Loucy (cell line): ENCODE measurements at regions not wholly inside any gene's neighbourhood (a gene's known extent, or its start where the extent isn't known, plus 50 kb on each side); places are given as distances from the start of the nearest gene placed in this dataset.

Source experiments
- H2AFZ ChIP-seq: fragments of 200-600 bp; sonication (generic); 2 replicates; pipeline ENCODE4 v1.6.0; 2016; ENCODE audit warnings: antibody characterized with exemption, mild to moderate bottlenecking, low read length, moderate library complexity
- H3F3A ChIP-seq: fragments of 200-600 bp; 2 replicates; pipeline ENCODE4 v1.6.0; 2016; ENCODE audit warnings: antibody characterized with exemption, low read depth, mild to moderate bottlenecking
- H3K27me3 ChIP-seq: fragments of 200-600 bp; sonication (generic); 2 replicates; pipeline ENCODE4 v1.6.1; 2014; ENCODE audit warnings: low read length, mild to moderate bottlenecking; ENCODE audit not compliant: insufficient read depth, poor library complexity, severe bottlenecking
- H3K36me3 ChIP-seq: fragments of 200-600 bp; sonication (generic); 2 replicates; pipeline ENCODE4 v1.6.1; 2016; ENCODE audit warnings: low read length; ENCODE audit not compliant: insufficient read depth
- H3K4me1 ChIP-seq: fragments of 200-600 bp; sonication (generic); 2 replicates; pipeline ENCODE4 v1.5.1; 2014; ENCODE audit warnings: low read length, mild to moderate bottlenecking; ENCODE audit not compliant: insufficient read depth, poor library complexity, severe bottlenecking
- H3K4me2 ChIP-seq: fragments of 200-600 bp; sonication (generic); 2 replicates; pipeline ENCODE4 v1.6.0; 2014; ENCODE audit warnings: antibody characterized with exemption, low read length, low read depth, mild to moderate bottlenecking; ENCODE audit not compliant: poor library complexity, severe bottlenecking
- H3K4me3 ChIP-seq: fragments of 200-600 bp; sonication (generic); 2 replicates; pipeline ENCODE4 v1.5.1; 2014; ENCODE audit warnings: low read length, mild to moderate bottlenecking, mixed read lengths; ENCODE audit not compliant: poor library complexity, severe bottlenecking
- H3K79me2 ChIP-seq: fragments of 200-600 bp; sonication (generic); 2 replicates; pipeline ENCODE4 v1.6.1; 2014; ENCODE audit warnings: low read length; ENCODE audit not compliant: insufficient read depth
- H3K9ac ChIP-seq: fragments of 200-600 bp; sonication (generic); 2 replicates; pipeline ENCODE4 v1.6.0; 2014; ENCODE audit warnings: mild to moderate bottlenecking, low read depth, low read length, moderate library complexity; ENCODE audit not compliant: poor library complexity, severe bottlenecking
- H3K9me2 ChIP-seq: fragments of 200-600 bp; sonication (generic); replicated peaks from 2 replicates; pipeline ENCODE4 v1.6.1; 2016; ENCODE audit warnings: low read depth, low read length, mixed read lengths
- H3K9me3 ChIP-seq: fragments of 200-600 bp; sonication (generic); 2 replicates; pipeline ENCODE4 v1.6.1; 2014; ENCODE audit warnings: mild to moderate bottlenecking, antibody characterized with exemption, low read length, low read depth; ENCODE audit not compliant: insufficient read depth
- H4K20me1 ChIP-seq: fragments of 200-600 bp; sonication (generic); 2 replicates; pipeline ENCODE4 v1.6.0; 2014; ENCODE audit warnings: antibody characterized with exemption, low read length, mild to moderate bottlenecking; ENCODE audit not compliant: insufficient read depth, poor library complexity, severe bottlenecking
- EZH2phosphoT487 ChIP-seq: fragments of 200-600 bp; IDR thresholded peaks from 2 replicates; pipeline ENCODE4 v1.6.1; 2018; ENCODE audit warnings: antibody characterized with exemption, mild to moderate bottlenecking, moderate library complexity, borderline replicate concordance
- TF ChIP-seq, protein P1 (sequence below): fragments of 200-600 bp; sonication (generic); conservative IDR thresholded peaks from 2 replicates; pipeline ENCODE4 v1.5.1; 2014; ENCODE audit warnings: mild to moderate bottlenecking, antibody characterized with exemption, low read length

- no peak overlapping the region for H3K9ac ChIP-seq
- 0 out of 2 replicates have a peak, but pooled peaks cover 5% of the 10 kb centered on the region for H3K9me2 ChIP-seq
- no peak overlapping the region for H3K4me2 ChIP-seq
- no peaks in the 10 kb centered on the region for H3F3A ChIP-seq
- no peaks in the 10 kb centered on the region for H3K9me3 ChIP-seq
- no peaks in the 10 kb centered on the region for H3K4me1 ChIP-seq
- no peaks in the 10 kb centered on the region for H3K27me3 ChIP-seq
- no peaks in the 10 kb centered on the region for H3K36me3 ChIP-seq
- TF ChIP-seq, protein P1, sequence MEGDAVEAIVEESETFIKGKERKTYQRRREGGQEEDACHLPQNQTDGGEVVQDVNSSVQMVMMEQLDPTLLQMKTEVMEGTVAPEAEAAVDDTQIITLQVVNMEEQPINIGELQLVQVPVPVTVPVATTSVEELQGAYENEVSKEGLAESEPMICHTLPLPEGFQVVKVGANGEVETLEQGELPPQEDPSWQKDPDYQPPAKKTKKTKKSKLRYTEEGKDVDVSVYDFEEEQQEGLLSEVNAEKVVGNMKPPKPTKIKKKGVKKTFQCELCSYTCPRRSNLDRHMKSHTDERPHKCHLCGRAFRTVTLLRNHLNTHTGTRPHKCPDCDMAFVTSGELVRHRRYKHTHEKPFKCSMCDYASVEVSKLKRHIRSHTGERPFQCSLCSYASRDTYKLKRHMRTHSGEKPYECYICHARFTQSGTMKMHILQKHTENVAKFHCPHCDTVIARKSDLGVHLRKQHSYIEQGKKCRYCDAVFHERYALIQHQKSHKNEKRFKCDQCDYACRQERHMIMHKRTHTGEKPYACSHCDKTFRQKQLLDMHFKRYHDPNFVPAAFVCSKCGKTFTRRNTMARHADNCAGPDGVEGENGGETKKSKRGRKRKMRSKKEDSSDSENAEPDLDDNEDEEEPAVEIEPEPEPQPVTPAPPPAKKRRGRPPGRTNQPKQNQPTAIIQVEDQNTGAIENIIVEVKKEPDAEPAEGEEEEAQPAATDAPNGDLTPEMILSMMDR = no peak
- no peak for TF ChIP-seq EZH2phosphoT487
- no peak overlapping the region for H2AFZ ChIP-seq
- H3K79me2 ChIP-seq = no peaks in the 10 kb centered on the region
- no peaks in the 10 kb centered on the region for H4K20me1 ChIP-seq
- no peak overlapping the region for H3K4me3 ChIP-seq
Observed at GRCh38 chr2:59572227-59572626, 981.2 kb downstream of the BCL11A start.

DNA sequence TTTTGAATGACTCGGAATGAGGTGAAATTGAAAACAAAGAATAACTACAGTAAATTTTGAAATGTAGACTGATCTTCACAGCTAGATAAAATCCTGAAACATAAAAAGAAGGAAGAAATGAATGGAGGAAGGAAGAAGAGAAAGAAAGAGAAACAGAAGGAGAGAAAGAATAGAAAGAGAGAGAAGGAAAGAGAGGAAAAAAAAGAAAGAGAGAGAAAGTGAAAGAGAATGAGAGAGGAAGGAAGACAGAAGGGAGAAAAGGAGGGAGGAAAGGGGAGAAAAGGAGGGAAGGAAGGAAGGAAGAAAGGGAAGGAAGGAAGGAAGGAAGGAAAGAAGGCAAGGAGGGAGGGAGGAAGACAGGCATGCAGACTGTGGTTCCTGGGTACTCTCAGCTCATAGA is 982.6 kb downstream of the BCL11A start:
- Histone ChIP-seq H3K9me3 (no peaks in the 10 kb centered on the region), H4K20me1 (no peaks in the 10 kb centered on the region), H3K4me2 (no peak overlapping the region), H3K36me3 (no peaks in the 10 kb centered on the region), H2AFZ (no peak overlapping the region), H3K9ac (no peak overlapping the region), H3K27me3 (no peaks in the 10 kb centered on the region), H3K79me2 (no peaks in the 10 kb centered on the region), H3K4me3 (no peak overlapping the region), H3F3A (no peaks in the 10 kb centered on the region), H3K9me2 (no peaks in the 10 kb centered on the region), H3K4me1 (no peaks in the 10 kb centered on the region)
- TF ChIP-seq, protein P1 = no peak
- TF ChIP-seq EZH2phosphoT487 = no peak

GRCh38 chr2:59569124-59569523 is 984.3 kb downstream of the BCL11A start:
- TF ChIP-seq, protein P1 = no peak
- TF ChIP-seq EZH2phosphoT487 = no peak
- H4K20me1 ChIP-seq = no peaks in the 10 kb centered on the region
- H3K4me2 ChIP-seq = no peak overlapping the region
- no peak overlapping the region for H3K9ac ChIP-seq
- H3K4me1 ChIP-seq = no peaks in the 10 kb centered on the region
- H2AFZ ChIP-seq = no peak overlapping the region
- H3F3A ChIP-seq = no peaks in the 10 kb centered on the region
- H3K9me3 ChIP-seq = no peaks in the 10 kb centered on the region
- no peaks in the 10 kb centered on the region for H3K36me3 ChIP-seq
- no peaks in the 10 kb centered on the region for H3K9me2 ChIP-seq
- no peaks in the 10 kb centered on the region for H3K27me3 ChIP-seq
- no peaks in the 10 kb centered on the region for H3K79me2 ChIP-seq
- no peak overlapping the region for H3K4me3 ChIP-seq
